ENCODE measurements at regions not wholly inside any gene's neighbourhood (a gene's known extent, or its start where the extent isn't known, plus 50 kb on each side); places are given as distances from the start of the nearest gene placed in this dataset.
A peak's percentile ranks its signal among the peaks of the same experiment; 100 is the strongest.

- ChIA-PET POLR2A (no interaction called here), CTCF (no interaction called here)
- H3K4me3 ChIP-seq (ENCODE audit: low read depth, low read length), result no peak overlapping the region
- H3K27ac ChIP-seq (ENCODE audit: low read depth, low read length), result no peak overlapping the region
- H3K27me3 ChIP-seq (ENCODE audit: control insufficient read depth, insufficient read depth, low read length), result no peaks in the 10 kb centered on the region
- H3K9me3 ChIP-seq (ENCODE audit: control insufficient read depth, insufficient read depth, low read length), result no peaks in the 10 kb centered on the region
- no peak for DNase-seq (ENCODE audit: low read depth, low spot score)
- no peak for TF ChIP-seq CTCF (IDR thresholded peaks at IDR 0.05; ENCODE audit: low read depth, low read length)
Measured at GRCh38 chr2:48240912-48241311, 73.6 kb upstream of the FOXN2 start.

GRCh38 chr2:48247206-48247605 lies 67.3 kb upstream of the FOXN2 start:
- H3K9me3 ChIP-seq (ENCODE audit: control insufficient read depth, insufficient read depth, low read length), result no peaks in the 10 kb centered on the region
- POLR2A ChIA-PET, result no interaction called here
- H3K27me3 ChIP-seq (ENCODE audit: control insufficient read depth, insufficient read depth, low read length), result no peaks in the 10 kb centered on the region
- no peak for DNase-seq (ENCODE audit: low read depth, low spot score)
- H3K27ac ChIP-seq (ENCODE audit: low read depth, low read length), result no peak overlapping the region
- no peak for TF ChIP-seq CTCF (IDR thresholded peaks at IDR 0.05; ENCODE audit: low read depth, low read length)
- H3K4me3 ChIP-seq (ENCODE audit: low read depth, low read length), result no peak overlapping the region
- CTCF ChIA-PET, result interaction anchor here (1.3 kb wide), 1 partner anchor 11 kb away, joined by 6 read pairs; no protein-coding TSS in a partner anchor

- CTCF ChIA-PET, result interaction anchor here (0.8 kb wide), 1 partner anchor 141 kb away, joined by 3 read pairs; no protein-coding TSS in a partner anchor
- H3K9me3 ChIP-seq (ENCODE audit: control insufficient read depth, insufficient read depth, low read length), result no peaks in the 10 kb centered on the region
- no peak for TF ChIP-seq CTCF (IDR thresholded peaks at IDR 0.05; ENCODE audit: low read depth, low read length)
Measured at GRCh38 chr2:48248251-48248933, 66.1 kb upstream of the FOXN2 start.

GRCh38 chr2:48249025-48249424 lies 65.5 kb upstream of the FOXN2 start:
- Histone ChIP-seq H3K27me3 (ENCODE audit: control insufficient read depth, insufficient read depth, low read length) (no peaks in the 10 kb centered on the region), H3K9me3 (ENCODE audit: control insufficient read depth, insufficient read depth, low read length) (no peaks in the 10 kb centered on the region), H3K27ac (ENCODE audit: low read depth, low read length) (peak overlapping the region; percentile 92), H3K4me3 (ENCODE audit: low read depth, low read length) (peak overlapping the region; percentile 14; the same call in 1 of the 2 replicates)
- TF ChIP-seq CTCF (IDR thresholded peaks at IDR 0.05; ENCODE audit: low read depth, low read length), result no peak
- POLR2A ChIA-PET, result interaction anchor here (1.1 kb wide), 1 partner anchor 136 kb away, joined by 3 read pairs; no protein-coding TSS in a partner anchor
- peak; percentile 50 for DNase-seq (ENCODE audit: low read depth, low spot score)
- CTCF ChIA-PET, result interaction anchor here (0.8 kb wide), 1 partner anchor 142 kb away, joined by 3 read pairs; no protein-coding TSS in a partner anchor

More at GRCh38 chr2:48248251-48248933, 66.1 kb upstream of the FOXN2 start:
- H3K27me3 ChIP-seq (ENCODE audit: control insufficient read depth, insufficient read depth, low read length), result no peaks in the 10 kb centered on the region
- DNase-seq (ENCODE audit: low read depth, low spot score), result peak; percentile 85
- no peak overlapping the region for H3K4me3 ChIP-seq (ENCODE audit: low read depth, low read length)
- POLR2A ChIA-PET, result interaction anchor here (1.1 kb wide), 1 partner anchor 135 kb away, joined by 3 read pairs; no protein-coding TSS in a partner anchor
- H3K27ac ChIP-seq (ENCODE audit: low read depth, low read length), result peak overlapping the region; percentile 92
